ENCODE measurements at regions not wholly inside any gene's neighbourhood (a gene's known extent, or its start where the extent isn't known, plus 50 kb on each side); places are given as distances from the start of the nearest gene placed in this dataset.
"Not testable (repeated sequence)": the region's sequence is repeated elsewhere in the genome, so short reads cannot be mapped to it uniquely, and the experiment has no call there.

GRCh38 chr14:46404865-46405811 is 246.4 kb downstream of the RPL10L start:
- no peak overlapping the region for H3K4me3 ChIP-seq (ENCODE audit: low read depth, low read length)
- no peak for DNase-seq (ENCODE audit: low read depth, low spot score)
- POLR2A ChIA-PET: no interaction called here
- CTCF ChIA-PET: no interaction called here
- TF ChIP-seq CTCF (IDR thresholded peaks at IDR 0.05; ENCODE audit: insufficient read depth, low read length, missing control alignments): no peak

- DNase-seq (ENCODE audit: low read depth, low spot score); POLR2A ChIA-PET; H3K4me3 ChIP-seq (ENCODE audit: low read depth, low read length); CTCF ChIA-PET: not testable (repeated sequence)
Observed at GRCh38 chr14:46402001-46402690, 249.4 kb downstream of the RPL10L start.

- POLR2A ChIA-PET: no interaction called here
- CTCF ChIA-PET: no interaction called here
- no peak overlapping the region for H3K4me3 ChIP-seq (ENCODE audit: low read depth, low read length)
- no peak for DNase-seq (ENCODE audit: low read depth, low spot score)
- no peak for TF ChIP-seq CTCF (IDR thresholded peaks at IDR 0.05; ENCODE audit: insufficient read depth, low read length, missing control alignments)
Observed at GRCh38 chr14:46401066-46401465, 250.5 kb downstream of the RPL10L start.

- ChIA-PET CTCF (no interaction called here), POLR2A (no interaction called here)
- no peak for DNase-seq (ENCODE audit: low read depth, low spot score)
- H3K4me3 ChIP-seq (ENCODE audit: low read depth, low read length): no peak overlapping the region
- no peak for TF ChIP-seq CTCF (IDR thresholded peaks at IDR 0.05; ENCODE audit: insufficient read depth, low read length, missing control alignments)
Observed at GRCh38 chr14:46399049-46399448, 252.5 kb downstream of the RPL10L start.

GRCh38 chr14:46384611-46385010 is 267.0 kb downstream of the RPL10L start:
- no peak overlapping the region for H3K4me3 ChIP-seq (ENCODE audit: low read depth, low read length)
- TF ChIP-seq CTCF (IDR thresholded peaks at IDR 0.05; ENCODE audit: insufficient read depth, low read length, missing control alignments): no peak
- DNase-seq (ENCODE audit: low read depth, low spot score): no peak
- CTCF ChIA-PET: no interaction called here
- POLR2A ChIA-PET: no interaction called here

GRCh38 chr14:46381674-46382073 is 269.9 kb downstream of the RPL10L start:
- no peak for DNase-seq (ENCODE audit: low read depth, low spot score)
- TF ChIP-seq CTCF (IDR thresholded peaks at IDR 0.05; ENCODE audit: insufficient read depth, low read length, missing control alignments): no peak
- CTCF ChIA-PET: no interaction called here
- H3K4me3 ChIP-seq (ENCODE audit: low read depth, low read length): no peak overlapping the region
- POLR2A ChIA-PET: no interaction called here

Data from AG04449 (cell line).